Activated T-helper 17 cell treated with anti-CD3 and anti-CD28 coated beads, Interleukin-2, amount 50 U/mL, for 72 hours (primary cell): ENCODE measurements at regions not wholly inside any gene's neighbourhood (a gene's known extent, or its start where the extent isn't known, plus 50 kb on each side); places are given as distances from the start of the nearest gene placed in this dataset.
A peak's percentile ranks its signal among the peaks of the same experiment; 100 is the strongest.

Source experiments
- ATAC-seq: fragments of 150-1000 bp; cut with Tn5 transposase; replicated peaks from 2 replicates; pipeline ENCODE4 v1.10.0; 2021; ENCODE audit warnings: mild to moderate bottlenecking, moderate library complexity
- H3K27ac Mint-ChIP-seq: one replicate; pipeline ENCODE4 v1.8.0; 2022; ENCODE audit warnings: mixed read lengths
- H3K27me3 Mint-ChIP-seq: one replicate; pipeline ENCODE4 v1.8.0; 2022; ENCODE audit warnings: mixed read lengths
- H3K36me3 Mint-ChIP-seq: one replicate; pipeline ENCODE4 v1.8.0; 2022; ENCODE audit warnings: low read depth, mild to moderate bottlenecking, mixed read lengths
- H3K4me1 Mint-ChIP-seq: one replicate; pipeline ENCODE4 v1.8.0; 2022; ENCODE audit warnings: mixed read lengths
- H3K4me3 Mint-ChIP-seq: one replicate; pipeline ENCODE4 v1.8.0; 2022; ENCODE audit warnings: mild to moderate bottlenecking, mixed read lengths
- H3K9me3 Mint-ChIP-seq: one replicate; pipeline ENCODE4 v1.8.0; 2022; ENCODE audit warnings: mixed read lengths

- Mint-ChIP-seq H3K36me3 (no peaks in the 10 kb centered on the region), H3K4me1 (no peaks in the 10 kb centered on the region), H3K4me3 (no peak overlapping the region), H3K27ac (no peak overlapping the region), H3K9me3 (no peaks in the 10 kb centered on the region), H3K27me3 (no peaks in the 10 kb centered on the region)
- no peak for ATAC-seq
Measured at GRCh38 chr6:95186710-95187109, 390.6 kb upstream of the MANEA start.

- H3K4me3 Mint-ChIP-seq: no peak overlapping the region
- no peaks in the 10 kb centered on the region for H3K4me1 Mint-ChIP-seq
- H3K9me3 Mint-ChIP-seq: no peaks in the 10 kb centered on the region
- H3K36me3 Mint-ChIP-seq: no peaks in the 10 kb centered on the region
- H3K27me3 Mint-ChIP-seq: no peaks in the 10 kb centered on the region
- no peak for ATAC-seq
- no peak overlapping the region for H3K27ac Mint-ChIP-seq
Measured at GRCh38 chr6:95197590-95197989, 379.7 kb upstream of the MANEA start.

GRCh38 chr6:95203153-95203754 lies 374.1 kb upstream of the MANEA start:
- H3K36me3 Mint-ChIP-seq: no peaks in the 10 kb centered on the region
- H3K4me3 Mint-ChIP-seq: no peak overlapping the region
- no peaks in the 10 kb centered on the region for H3K9me3 Mint-ChIP-seq
- no peaks in the 10 kb centered on the region for H3K27me3 Mint-ChIP-seq
- no peaks in the 10 kb centered on the region for H3K4me1 Mint-ChIP-seq
- peak; percentile 62 for ATAC-seq
- no peak overlapping the region for H3K27ac Mint-ChIP-seq

- Mint-ChIP-seq H3K27ac (no peak overlapping the region), H3K4me1 (no peaks in the 10 kb centered on the region), H3K4me3 (no peak overlapping the region), H3K36me3 (no peaks in the 10 kb centered on the region), H3K27me3 (no peaks in the 10 kb centered on the region), H3K9me3 (no peaks in the 10 kb centered on the region)
- ATAC-seq: no peak
Measured at GRCh38 chr6:95204178-95204577, 373.2 kb upstream of the MANEA start.

GRCh38 chr6:95208621-95209020 lies 368.7 kb upstream of the MANEA start:
- H3K4me3 Mint-ChIP-seq: no peak overlapping the region
- H3K36me3 Mint-ChIP-seq: no peaks in the 10 kb centered on the region
- H3K9me3 Mint-ChIP-seq: no peaks in the 10 kb centered on the region
- H3K4me1 Mint-ChIP-seq: no peaks in the 10 kb centered on the region
- no peak for ATAC-seq
- H3K27me3 Mint-ChIP-seq: no peaks in the 10 kb centered on the region
- H3K27ac Mint-ChIP-seq: no peak overlapping the region

- no peaks in the 10 kb centered on the region for H3K4me1 Mint-ChIP-seq
- no peak overlapping the region for H3K27ac Mint-ChIP-seq
- no peak overlapping the region for H3K4me3 Mint-ChIP-seq
- no peaks in the 10 kb centered on the region for H3K36me3 Mint-ChIP-seq
- no peak for ATAC-seq
- no peaks in the 10 kb centered on the region for H3K27me3 Mint-ChIP-seq
- no peaks in the 10 kb centered on the region for H3K9me3 Mint-ChIP-seq
Measured at GRCh38 chr6:95209074-95209473, 368.3 kb upstream of the MANEA start.

GRCh38 chr6:95216555-95216954 lies 360.8 kb upstream of the MANEA start:
- H3K36me3 Mint-ChIP-seq: no peaks in the 10 kb centered on the region
- H3K9me3 Mint-ChIP-seq: no peaks in the 10 kb centered on the region
- H3K27me3 Mint-ChIP-seq: no peaks in the 10 kb centered on the region
- H3K4me3 Mint-ChIP-seq: no peak overlapping the region
- no peak overlapping the region for H3K27ac Mint-ChIP-seq
- ATAC-seq: no peak
- H3K4me1 Mint-ChIP-seq: no peaks in the 10 kb centered on the region

- no peaks in the 10 kb centered on the region for H3K4me1 Mint-ChIP-seq
- H3K27me3 Mint-ChIP-seq: peaks cover 11% of the 10 kb centered on the region
- H3K36me3 Mint-ChIP-seq: no peaks in the 10 kb centered on the region
- H3K9me3 Mint-ChIP-seq: no peaks in the 10 kb centered on the region
- H3K27ac Mint-ChIP-seq: no peak overlapping the region
- H3K4me3 Mint-ChIP-seq: no peak overlapping the region
- ATAC-seq: no peak
Measured at GRCh38 chr6:95227351-95227750, 350.0 kb upstream of the MANEA start.

- ATAC-seq: no peak
Measured at GRCh38 chr6:95228636-95229035, 348.7 kb upstream of the MANEA start.

GRCh38 chr6:95230071-95230740 lies 347.1 kb upstream of the MANEA start:
- H3K9me3 Mint-ChIP-seq: no peaks in the 10 kb centered on the region
- H3K4me1 Mint-ChIP-seq: no peaks in the 10 kb centered on the region
- H3K27ac Mint-ChIP-seq: no peak overlapping the region

More at GRCh38 chr6:95228636-95229035, 348.7 kb upstream of the MANEA start:
- H3K4me3 Mint-ChIP-seq: no peak overlapping the region
- no peaks in the 10 kb centered on the region for H3K36me3 Mint-ChIP-seq
- H3K27ac Mint-ChIP-seq: no peak overlapping the region
- peaks cover 11% of the 10 kb centered on the region for H3K27me3 Mint-ChIP-seq
- no peaks in the 10 kb centered on the region for H3K9me3 Mint-ChIP-seq
- no peaks in the 10 kb centered on the region for H3K4me1 Mint-ChIP-seq

GRCh38 chr6:95231416-95231815 lies 345.9 kb upstream of the MANEA start:
- no peak for ATAC-seq
- H3K36me3 Mint-ChIP-seq: no peaks in the 10 kb centered on the region
- H3K9me3 Mint-ChIP-seq: no peaks in the 10 kb centered on the region
- H3K4me3 Mint-ChIP-seq: no peak overlapping the region
- no peak overlapping the region for H3K27ac Mint-ChIP-seq
- H3K27me3 Mint-ChIP-seq: peaks cover 3% of the 10 kb centered on the region
- H3K4me1 Mint-ChIP-seq: no peaks in the 10 kb centered on the region

More at GRCh38 chr6:95230071-95230740, 347.1 kb upstream of the MANEA start:
- Mint-ChIP-seq H3K4me3 (no peak overlapping the region), H3K27me3 (peaks cover 10% of the 10 kb centered on the region), H3K36me3 (no peaks in the 10 kb centered on the region)
- no peak for ATAC-seq

- Mint-ChIP-seq H3K4me1 (no peaks in the 10 kb centered on the region), H3K9me3 (no peaks in the 10 kb centered on the region), H3K27me3 (peaks cover 6% of the 10 kb centered on the region), H3K4me3 (no peak overlapping the region), H3K36me3 (no peaks in the 10 kb centered on the region), H3K27ac (no peak overlapping the region)
- ATAC-seq: no peak
Measured at GRCh38 chr6:95232446-95232845, 344.9 kb upstream of the MANEA start.

- Mint-ChIP-seq H3K4me1 (no peaks in the 10 kb centered on the region), H3K27me3 (peaks cover 10% of the 10 kb centered on the region)
Measured at GRCh38 chr6:95233879-95234278, 343.5 kb upstream of the MANEA start.

GRCh38 chr6:95240514-95240913 lies 336.8 kb upstream of the MANEA start:
- Mint-ChIP-seq H3K36me3 (no peaks in the 10 kb centered on the region), H3K4me3 (no peak overlapping the region), H3K9me3 (no peaks in the 10 kb centered on the region), H3K27me3 (peaks cover 7% of the 10 kb centered on the region), H3K4me1 (no peaks in the 10 kb centered on the region), H3K27ac (no peak overlapping the region)
- no peak for ATAC-seq

More at GRCh38 chr6:95233879-95234278, 343.5 kb upstream of the MANEA start:
- Mint-ChIP-seq H3K9me3 (no peaks in the 10 kb centered on the region), H3K4me3 (no peak overlapping the region), H3K36me3 (no peaks in the 10 kb centered on the region), H3K27ac (no peak overlapping the region)
- ATAC-seq: no peak

GRCh38 chr6:95242560-95242959 lies 334.8 kb upstream of the MANEA start:
- Mint-ChIP-seq H3K4me3 (no peak overlapping the region), H3K27me3 (peaks cover 4% of the 10 kb centered on the region), H3K4me1 (no peaks in the 10 kb centered on the region), H3K27ac (no peak overlapping the region), H3K36me3 (no peaks in the 10 kb centered on the region), H3K9me3 (no peaks in the 10 kb centered on the region)
- ATAC-seq: no peak
